ENCODE measurements at regions not wholly inside any gene's neighbourhood (a gene's known extent, or its start where the extent isn't known, plus 50 kb on each side); places are given as distances from the start of the nearest gene placed in this dataset.

DNA sequence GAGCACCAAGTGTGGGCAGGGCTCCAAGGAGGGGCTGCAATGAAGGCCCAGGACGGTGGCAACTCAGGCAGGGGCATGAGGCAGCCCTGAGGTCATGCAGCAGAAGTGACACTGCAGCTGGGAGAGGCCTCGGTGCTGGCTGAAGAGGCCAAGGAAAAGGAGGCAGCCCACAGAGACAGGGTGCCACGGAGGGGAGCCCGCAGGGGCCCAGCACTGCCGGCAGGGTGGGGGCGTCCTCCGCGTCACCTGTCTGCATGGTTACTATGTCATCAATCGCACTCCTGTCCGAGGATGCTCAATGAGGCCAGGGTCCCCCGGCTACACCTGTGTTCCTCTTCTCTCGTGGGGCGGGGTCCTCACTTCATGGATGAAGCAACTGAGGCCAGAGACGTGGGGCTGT is 123.1 kb downstream of the TUBA3C start:
- TF ChIP-seq L3MBTL2 (conservative IDR thresholded peaks at IDR 0.05) (no peak), SP1 (IDR thresholded peaks at IDR 0.05) (no peak), ELF4 (IDR thresholded peaks at IDR 0.05) (no peak), CTBP1 (IDR thresholded peaks at IDR 0.05; ENCODE audit: borderline replicate concordance) (no peak), FOXK2 (IDR thresholded peaks at IDR 0.05) (no peak), FOXM1 (IDR thresholded peaks at IDR 0.05; ENCODE audit: borderline replicate concordance) (no peak), NFRKB (IDR thresholded peaks at IDR 0.05) (no peak), FOXA1 (IDR thresholded peaks at IDR 0.05) (no peak), ARNT (IDR thresholded peaks at IDR 0.05) (no peak), ZNF384 (IDR thresholded peaks at IDR 0.05) (no peak), SUZ12 (IDR thresholded peaks at IDR 0.05) (no peak), BHLHE40 (IDR thresholded peaks at IDR 0.05; ENCODE audit: borderline replicate concordance) (no peak), LEF1 (IDR thresholded peaks at IDR 0.05; ENCODE audit: borderline replicate concordance) (no peak)

All from HEK293T (cell line).